ENCODE measurements at regions not wholly inside any gene's neighbourhood (a gene's known extent, or its start where the extent isn't known, plus 50 kb on each side); places are given as distances from the start of the nearest gene placed in this dataset.
"Not testable (repeated sequence)": the region's sequence is repeated elsewhere in the genome, so short reads cannot be mapped to it uniquely, and the experiment has no call there.

DNA sequence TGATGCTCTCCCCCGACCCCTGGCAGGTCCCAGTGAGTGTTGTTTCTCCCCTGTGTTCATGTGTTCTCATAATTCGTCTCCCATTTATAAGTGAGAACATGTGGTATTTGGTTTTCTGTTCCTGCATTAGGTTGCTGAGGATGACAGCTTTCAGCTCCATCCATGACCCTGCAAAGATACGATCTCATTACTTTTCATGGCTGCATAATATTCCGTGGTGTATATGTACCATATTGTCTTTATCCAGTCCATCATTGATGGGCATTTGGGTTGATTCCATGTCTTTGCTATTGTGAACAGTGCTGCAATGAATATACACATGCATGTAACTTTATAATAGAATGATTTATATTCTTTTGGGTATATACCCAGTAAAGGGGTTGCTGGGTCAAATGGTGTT is 321.5 kb downstream of the EMP1 start:
- not testable (repeated sequence) for DNase-seq (ENCODE audit: low read depth in 1 of 2, low spot score in 1 of 2)

DNA sequence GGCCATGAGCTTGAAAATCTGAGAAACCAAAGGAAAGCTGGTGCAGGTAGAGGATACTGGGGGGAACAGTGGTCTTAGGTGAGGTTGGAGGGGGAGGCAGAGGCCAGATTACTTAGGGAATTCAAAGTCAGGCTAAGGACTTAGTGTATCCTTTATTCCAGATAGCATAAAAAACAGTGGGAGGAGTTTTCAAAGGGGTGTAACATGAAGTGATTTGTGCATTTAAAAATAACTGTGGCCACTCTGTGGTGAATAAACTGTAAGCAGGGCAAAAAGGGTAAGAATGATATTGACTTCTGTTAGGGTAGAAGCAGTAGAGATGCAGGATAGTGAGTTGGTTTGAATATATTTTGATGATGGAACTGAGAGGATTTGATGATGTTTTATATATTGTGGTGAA is 313.2 kb downstream of the EMP1 start:
- DNase-seq (ENCODE audit: low read depth in 1 of 2, low spot score in 1 of 2): no peak

DNA sequence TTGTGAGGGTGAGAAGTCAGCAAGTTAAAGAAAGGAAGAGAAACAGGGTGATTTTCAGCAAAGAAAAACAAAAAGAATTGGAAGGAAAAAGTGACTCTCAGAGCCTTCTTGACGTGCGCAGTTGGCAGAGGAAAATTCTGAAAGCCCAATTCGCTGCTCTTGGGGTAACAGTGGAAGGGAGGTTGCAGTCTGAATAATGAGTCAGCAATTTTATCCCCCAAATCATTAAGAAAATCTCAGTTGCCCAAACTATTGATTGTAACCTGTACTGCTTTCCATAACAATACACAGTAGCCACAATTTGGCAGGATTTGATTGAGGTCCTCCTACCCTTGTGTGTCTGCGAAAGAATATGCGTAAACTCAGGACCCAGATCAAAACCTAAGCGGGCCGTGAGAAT is 309.1 kb downstream of the EMP1 start:
- DNase-seq (ENCODE audit: low read depth in 1 of 2, low spot score in 1 of 2): no peak

DNA sequence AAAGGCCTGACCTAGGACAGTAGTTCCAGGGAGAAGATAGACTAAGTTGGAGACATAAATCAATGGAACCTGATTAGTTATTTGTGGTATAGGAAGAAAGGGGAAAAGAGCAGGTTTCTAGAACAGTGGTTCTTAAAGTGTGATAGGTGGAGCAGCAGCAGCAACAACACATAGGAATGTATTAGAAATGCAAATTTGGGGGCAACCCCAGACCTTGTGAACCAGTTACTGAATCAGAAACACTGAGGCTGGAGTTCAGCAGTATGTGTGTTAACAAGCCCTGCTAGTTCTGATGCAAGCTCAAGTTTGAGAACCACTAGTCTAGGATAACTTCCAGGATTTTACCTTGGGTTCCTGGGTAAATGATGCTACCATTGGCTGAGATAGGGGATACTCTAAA is 308.7 kb downstream of the EMP1 start:
- DNase-seq (ENCODE audit: low read depth in 1 of 2, low spot score in 1 of 2): no peak

GRCh38 chr12:13504736-13505135 is 308.2 kb downstream of the EMP1 start:
- no peak for DNase-seq (ENCODE audit: low read depth in 1 of 2, low spot score in 1 of 2)

- no peak for DNase-seq (ENCODE audit: low read depth in 1 of 2, low spot score in 1 of 2)
Measured at GRCh38 chr12:13504074-13504473, 307.5 kb downstream of the EMP1 start.

DNA sequence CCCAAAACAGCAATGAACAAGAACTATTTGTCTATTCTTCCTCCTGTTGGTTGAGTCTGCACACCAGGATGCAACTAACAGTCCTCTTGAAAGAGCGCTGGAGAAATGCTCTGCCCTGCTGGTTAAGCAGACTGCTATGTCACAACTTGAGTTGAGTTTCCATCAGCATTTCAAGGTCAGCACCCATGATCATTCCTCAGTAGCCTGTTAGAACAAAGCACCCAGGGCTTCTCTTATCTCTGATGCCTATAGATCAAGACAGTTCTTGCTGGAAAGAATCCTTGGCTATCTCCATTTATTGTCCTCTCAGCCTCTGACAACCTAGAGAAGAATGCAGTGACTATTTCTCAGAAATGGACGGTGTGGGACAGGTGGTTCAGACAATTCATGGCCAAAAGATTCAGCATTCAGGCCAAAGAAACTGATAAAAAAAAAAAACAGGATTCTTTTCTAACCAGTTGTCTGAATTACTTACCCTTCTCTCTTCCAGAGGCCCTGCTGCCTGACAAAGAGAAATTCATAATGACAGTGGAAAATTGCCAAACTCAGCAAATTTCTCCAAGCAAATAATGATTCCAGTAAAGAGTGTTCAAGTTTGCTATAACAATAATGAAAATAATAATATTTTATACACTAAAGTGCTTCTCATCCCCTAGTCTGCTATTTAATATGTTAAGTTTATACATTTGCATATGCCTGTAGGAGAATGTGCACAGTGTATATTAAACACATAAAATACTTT is 306.7 kb downstream of the EMP1 start:
- DNase-seq (ENCODE audit: low read depth in 1 of 2, low spot score in 1 of 2): no peak

GRCh38 chr12:13499008-13499407 is 302.5 kb downstream of the EMP1 start:
- no peak for DNase-seq (ENCODE audit: low read depth in 1 of 2, low spot score in 1 of 2)

GRCh38 chr12:13496111-13496510 is 299.6 kb downstream of the EMP1 start:
- no peak for DNase-seq (ENCODE audit: low read depth in 1 of 2, low spot score in 1 of 2)

DNA sequence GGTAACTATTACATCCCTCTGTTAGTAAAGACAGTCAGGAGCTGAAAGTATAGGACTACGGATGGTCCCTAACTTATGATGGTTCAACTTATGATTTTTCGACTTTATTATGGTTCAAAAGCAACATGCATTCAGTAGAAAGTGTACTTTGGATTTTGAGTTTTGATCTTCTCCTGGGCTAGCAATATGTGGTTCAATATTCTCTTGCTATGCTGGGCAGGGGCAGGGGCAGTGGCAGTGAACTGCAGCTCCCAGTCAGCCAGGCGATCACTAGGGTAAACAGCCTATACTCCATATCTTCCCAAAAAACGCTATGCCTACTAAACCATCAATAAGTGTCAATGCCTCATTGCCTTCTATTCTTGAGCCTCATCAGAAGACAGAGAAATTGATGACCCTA is 292.7 kb downstream of the EMP1 start:
- DNase-seq (ENCODE audit: low read depth in 1 of 2, low spot score in 1 of 2): no peak

GRCh38 chr12:13487326-13487725 is 290.8 kb downstream of the EMP1 start:
- no peak for DNase-seq (ENCODE audit: low read depth in 1 of 2, low spot score in 1 of 2)

DNA sequence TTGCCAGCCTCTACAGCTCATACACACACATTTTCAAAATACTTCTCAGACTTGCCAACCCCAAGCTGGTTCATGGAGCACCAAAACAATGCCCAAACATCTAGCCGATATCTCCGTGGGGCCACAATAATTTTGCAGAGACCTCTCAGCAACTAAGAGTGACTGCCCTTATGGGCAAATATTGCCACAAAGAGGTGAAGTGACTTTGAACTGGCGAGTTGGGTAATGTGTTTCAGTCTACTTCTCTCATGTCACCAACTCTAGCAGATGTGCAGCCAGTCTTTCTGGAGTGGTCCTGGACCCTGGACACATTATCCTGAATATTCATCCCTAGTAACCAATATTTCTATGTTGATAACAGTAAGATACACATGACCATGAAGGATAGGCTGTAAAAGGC is 290.3 kb downstream of the EMP1 start:
- DNase-seq (ENCODE audit: low read depth in 1 of 2, low spot score in 1 of 2): no peak

GRCh38 chr12:13478650-13479181 is 282.2 kb downstream of the EMP1 start:
- DNase-seq (ENCODE audit: low read depth in 1 of 2, low spot score in 1 of 2): no peak

- no peak for DNase-seq (ENCODE audit: low read depth in 1 of 2, low spot score in 1 of 2)
Measured at GRCh38 chr12:13474381-13474780, 277.9 kb downstream of the EMP1 start.

DNA sequence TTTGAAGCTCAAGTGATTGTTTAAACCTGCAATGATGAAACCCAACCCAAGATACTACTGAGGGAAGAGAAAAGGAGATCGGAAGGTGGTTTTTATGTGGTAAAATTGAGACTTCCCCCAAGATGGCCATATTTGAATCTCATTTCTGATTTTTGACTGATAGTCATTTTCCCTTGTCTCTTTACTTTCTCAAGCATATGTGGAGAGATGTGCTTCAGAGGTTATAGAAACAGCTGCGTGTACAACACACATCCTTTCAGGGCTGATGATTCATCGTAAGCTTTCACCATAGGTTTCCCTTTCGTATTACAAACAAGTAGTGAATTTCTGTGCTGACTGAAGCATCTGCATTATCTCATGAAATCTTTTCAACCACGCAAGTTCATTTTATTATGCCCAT is 276.2 kb downstream of the EMP1 start:
- no peak for DNase-seq (ENCODE audit: low read depth in 1 of 2, low spot score in 1 of 2)

GRCh38 chr12:13471471-13471870 is 274.9 kb downstream of the EMP1 start:
- no peak for DNase-seq (ENCODE audit: low read depth in 1 of 2, low spot score in 1 of 2)

DNA sequence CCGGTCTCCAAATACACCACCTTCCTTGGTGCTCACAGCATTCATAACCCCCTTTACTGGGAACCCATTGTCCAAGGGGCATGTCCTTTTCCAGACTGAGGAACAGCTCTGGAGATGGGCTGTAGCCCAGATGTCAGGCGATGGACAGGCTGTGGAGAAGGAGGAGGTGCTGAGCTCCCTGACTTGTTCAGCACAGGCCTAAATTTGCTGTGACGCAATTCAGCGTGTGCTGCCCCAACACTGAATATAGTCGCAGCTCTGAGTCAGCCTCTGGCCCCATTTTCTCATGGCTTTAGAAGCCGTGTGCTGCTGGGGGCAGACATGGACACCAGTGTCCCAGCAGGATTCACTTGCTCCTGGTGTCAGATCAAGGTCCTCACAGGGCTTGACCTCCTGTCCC is 269.1 kb downstream of the EMP1 start:
- DNase-seq (ENCODE audit: low read depth in 1 of 2, low spot score in 1 of 2): no peak

DNA sequence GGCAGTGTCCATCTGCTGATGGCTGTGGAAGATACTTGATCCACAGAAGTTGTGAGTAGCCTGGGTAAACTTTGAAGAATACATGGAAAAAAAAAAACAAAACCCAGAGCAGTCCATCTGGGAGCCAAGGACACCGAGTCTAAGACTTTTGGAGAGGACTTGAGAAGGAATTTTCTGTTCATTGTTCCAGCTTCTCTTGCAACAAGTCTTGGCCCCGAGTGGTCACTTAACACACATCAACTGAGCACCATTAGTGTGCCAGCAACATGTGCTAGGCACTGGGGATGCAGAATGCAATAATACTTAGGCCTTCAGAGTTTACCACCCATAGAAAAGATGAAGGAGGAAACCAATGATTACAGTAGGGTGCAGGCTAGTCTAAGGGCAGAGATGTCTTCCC is 266.7 kb downstream of the EMP1 start:
- DNase-seq (ENCODE audit: low read depth in 1 of 2, low spot score in 1 of 2): no peak

GRCh38 chr12:13462450-13462849 is 265.9 kb downstream of the EMP1 start:
- DNase-seq (ENCODE audit: low read depth in 1 of 2, low spot score in 1 of 2): no peak

- DNase-seq (ENCODE audit: low read depth in 1 of 2, low spot score in 1 of 2): no peak
Measured at GRCh38 chr12:13455778-13456144, 259.2 kb downstream of the EMP1 start.

DNA sequence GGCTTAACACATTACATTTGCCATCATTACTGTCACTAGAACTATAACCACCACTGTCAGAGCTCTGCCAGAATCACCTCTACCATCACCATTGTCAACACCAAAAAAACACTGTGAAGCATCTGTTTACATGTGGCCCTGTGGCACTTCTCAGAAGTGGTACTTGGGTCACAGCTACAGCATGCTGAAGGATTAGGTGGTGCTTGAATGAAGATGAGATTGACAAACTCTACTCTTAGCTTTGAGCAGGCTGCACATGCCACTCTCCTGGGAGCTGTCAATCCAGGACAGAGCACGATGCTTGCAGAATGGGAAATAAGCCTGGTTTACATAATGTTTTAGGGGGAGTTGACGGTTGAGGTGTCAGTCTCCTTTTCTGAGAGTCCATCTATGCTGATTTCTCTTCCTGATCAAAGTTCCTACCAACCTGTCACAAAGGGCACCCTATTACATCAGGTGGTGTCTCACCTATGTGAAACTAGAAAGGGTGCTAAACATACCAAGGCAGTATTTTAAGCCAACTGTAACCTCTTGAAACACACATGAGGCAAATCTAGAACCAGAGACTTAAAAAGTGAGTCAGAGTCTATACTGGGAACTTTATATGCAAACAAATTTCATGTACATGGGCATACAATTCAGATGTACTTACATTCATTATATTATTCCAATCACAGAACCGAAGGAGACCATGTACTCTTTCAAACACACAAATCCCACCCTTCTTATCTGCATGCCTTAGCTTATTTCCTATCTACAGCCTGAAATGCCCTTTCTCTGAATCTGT is 258.7 kb downstream of the EMP1 start:
- no peak for DNase-seq (ENCODE audit: low read depth in 1 of 2, low spot score in 1 of 2)

DNA sequence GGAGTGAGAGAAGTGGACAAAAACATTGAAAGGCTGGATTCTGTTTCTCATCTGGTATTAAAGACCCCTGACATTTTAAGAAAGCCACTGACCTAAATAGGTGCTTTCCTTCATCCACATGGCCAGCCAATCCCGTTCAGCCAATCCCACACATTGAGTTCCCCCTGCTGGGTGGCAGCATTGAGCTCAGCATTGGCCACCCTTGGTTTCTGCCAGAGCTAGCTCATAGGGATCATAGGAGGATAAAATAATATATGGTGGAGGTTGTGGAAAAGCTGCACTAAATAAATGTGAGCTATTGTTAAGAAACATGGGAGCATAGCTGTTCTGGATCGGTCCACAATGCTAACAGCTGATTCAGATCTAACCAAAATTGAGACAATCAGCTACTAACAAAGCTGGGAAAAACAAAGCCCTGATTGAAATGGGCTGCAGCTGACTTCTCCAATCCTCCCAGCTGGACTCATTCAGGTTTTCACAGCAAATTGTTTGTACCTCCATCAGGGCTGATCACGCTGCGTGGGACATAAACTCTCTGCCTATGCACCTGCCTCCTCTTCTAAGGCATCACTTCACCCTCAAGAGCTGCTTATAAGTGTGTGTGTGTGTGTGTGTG is 256.5 kb downstream of the EMP1 start:
- no peak for DNase-seq (ENCODE audit: low read depth in 1 of 2, low spot score in 1 of 2)

All from activated T-helper 1 cell treated with anti-CD3 and anti-CD28 coated beads, Interleukin-2, amount 50 U/mL, for 16 hours (primary cell).